NCI-H460 (cell line): ENCODE measurements at regions not wholly inside any gene's neighbourhood (a gene's known extent, or its start where the extent isn't known, plus 50 kb on each side); places are given as distances from the start of the nearest gene placed in this dataset.

Experiments
- DNase-seq: peaks from one replicate; pipeline ENCODE4 v3.0.0-alpha.2; 2016; ENCODE audit warnings: low read depth; ENCODE audit errors: extremely low read depth

- DNase-seq = no peak
Observed at GRCh38 chr14:62347562-62348011, 585.4 kb downstream of the SNAPC1 start.

GRCh38 chr14:62357362-62357761, 595.1 kb downstream of the SNAPC1 start:
- DNase-seq = no peak

GRCh38 chr14:62364161-62364560, 601.9 kb downstream of the SNAPC1 start:
- DNase-seq = no peak

- DNase-seq = no peak
Observed at GRCh38 chr14:62364800-62365280, 602.6 kb downstream of the SNAPC1 start.

GRCh38 chr14:62369919-62370560, 607.8 kb downstream of the SNAPC1 start:
- no peak for DNase-seq

- DNase-seq = no peak
Observed at GRCh38 chr14:62373944-62374343, 611.7 kb downstream of the SNAPC1 start.

- DNase-seq = no peak
Observed at GRCh38 chr14:62378057-62378456, 615.8 kb downstream of the SNAPC1 start.

GRCh38 chr14:62381311-62382070, 619.3 kb downstream of the SNAPC1 start:
- no peak for DNase-seq

GRCh38 chr14:62409169-62409568, 636.1 kb downstream of the KCNH5 start:
- DNase-seq = no peak

- peak; percentile 69 for DNase-seq
Observed at GRCh38 chr14:62409626-62410300, 635.5 kb downstream of the KCNH5 start.

GRCh38 chr14:62420847-62421246, 624.4 kb downstream of the KCNH5 start:
- no peak for DNase-seq

- no peak for DNase-seq
Observed at GRCh38 chr14:62428429-62429203, 616.6 kb downstream of the KCNH5 start.

- no peak for DNase-seq
Observed at GRCh38 chr14:62429683-62430082, 615.6 kb downstream of the KCNH5 start.

GRCh38 chr14:62431496-62431895, 613.8 kb downstream of the KCNH5 start:
- DNase-seq = no peak

GRCh38 chr14:62432955-62433354, 612.3 kb downstream of the KCNH5 start:
- no peak for DNase-seq

- no peak for DNase-seq
Observed at GRCh38 chr14:62436261-62436660, 609.0 kb downstream of the KCNH5 start.

- no peak for DNase-seq
Observed at GRCh38 chr14:62439210-62439609, 606.0 kb downstream of the KCNH5 start.

- DNase-seq = no peak
Observed at GRCh38 chr14:62443796-62444195, 601.5 kb downstream of the KCNH5 start.

- no peak for DNase-seq
Observed at GRCh38 chr14:62445570-62445969, 599.7 kb downstream of the KCNH5 start.

- DNase-seq = no peak
Observed at GRCh38 chr14:62451221-62451620, 594.0 kb downstream of the KCNH5 start.

- no peak for DNase-seq
Observed at GRCh38 chr14:62453226-62453625, 592.0 kb downstream of the KCNH5 start.
